ENCODE measurements at regions not wholly inside any gene's neighbourhood (a gene's known extent, or its start where the extent isn't known, plus 50 kb on each side); places are given as distances from the start of the nearest gene placed in this dataset.

DNA sequence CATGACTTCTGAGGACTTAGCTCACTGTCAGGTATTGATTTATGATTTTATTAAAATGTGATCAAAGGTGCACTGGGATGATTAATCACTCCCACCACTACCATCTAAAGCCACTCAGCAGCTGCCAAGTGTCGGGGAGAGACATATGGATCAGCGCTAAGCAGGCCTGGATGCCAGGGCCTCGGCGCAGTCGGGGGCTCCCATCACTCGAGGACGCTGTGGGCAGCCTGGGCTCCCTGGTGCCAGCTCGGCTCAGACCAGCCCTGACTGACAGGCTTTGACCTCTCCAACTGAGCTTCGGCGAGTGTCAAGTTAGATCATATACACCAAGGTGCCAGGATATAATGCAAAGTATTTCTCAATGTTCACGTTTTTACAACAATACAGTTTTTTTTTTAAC is 267.7 kb downstream of the ACTR3B start:
- intact Hi-C loops (cut with micrococcal nuclease; ENCODE audit: unreplicated experiment) = no loop called here
- no peaks in the 10 kb centered on the region for H3K9me3 ChIP-seq (ENCODE audit: low read depth, low read length, poor library complexity, severe bottlenecking)
- H3K27ac ChIP-seq (ENCODE audit: low read depth, low read length, poor library complexity, severe bottlenecking) = no peak overlapping the region
- no peaks in the 10 kb centered on the region for H3K4me1 ChIP-seq (ENCODE audit: insufficient read depth, low read length, poor library complexity, severe bottlenecking)
- H3K36me3 ChIP-seq (ENCODE audit: insufficient read depth, low read length, poor library complexity, severe bottlenecking) = no peaks in the 10 kb centered on the region
- no peak for TF ChIP-seq EZH2 (IDR thresholded peaks at IDR 0.05; ENCODE audit: borderline replicate concordance, low read depth, low read length, poor library complexity, severe bottlenecking)
- TF ChIP-seq, protein P1, sequence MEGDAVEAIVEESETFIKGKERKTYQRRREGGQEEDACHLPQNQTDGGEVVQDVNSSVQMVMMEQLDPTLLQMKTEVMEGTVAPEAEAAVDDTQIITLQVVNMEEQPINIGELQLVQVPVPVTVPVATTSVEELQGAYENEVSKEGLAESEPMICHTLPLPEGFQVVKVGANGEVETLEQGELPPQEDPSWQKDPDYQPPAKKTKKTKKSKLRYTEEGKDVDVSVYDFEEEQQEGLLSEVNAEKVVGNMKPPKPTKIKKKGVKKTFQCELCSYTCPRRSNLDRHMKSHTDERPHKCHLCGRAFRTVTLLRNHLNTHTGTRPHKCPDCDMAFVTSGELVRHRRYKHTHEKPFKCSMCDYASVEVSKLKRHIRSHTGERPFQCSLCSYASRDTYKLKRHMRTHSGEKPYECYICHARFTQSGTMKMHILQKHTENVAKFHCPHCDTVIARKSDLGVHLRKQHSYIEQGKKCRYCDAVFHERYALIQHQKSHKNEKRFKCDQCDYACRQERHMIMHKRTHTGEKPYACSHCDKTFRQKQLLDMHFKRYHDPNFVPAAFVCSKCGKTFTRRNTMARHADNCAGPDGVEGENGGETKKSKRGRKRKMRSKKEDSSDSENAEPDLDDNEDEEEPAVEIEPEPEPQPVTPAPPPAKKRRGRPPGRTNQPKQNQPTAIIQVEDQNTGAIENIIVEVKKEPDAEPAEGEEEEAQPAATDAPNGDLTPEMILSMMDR (conservative IDR thresholded peaks at IDR 0.05; ENCODE audit: low read depth, low read length) = no peak
- no TSS peak for BruUV-seq (replicated peaks)
- POLR2A ChIA-PET (ENCODE audit: low non-redundant PET) = no interaction called here
- DNase-seq (ENCODE audit: low spot score) = no peak
- CTCF ChIA-PET = no interaction called here
- H3K27me3 ChIP-seq (replicated peaks; ENCODE audit: insufficient read depth, low read depth, low read length, poor library complexity) = peaks cover 29% of the 10 kb centered on the region
- no peak overlapping the region for H3K4me3 ChIP-seq (ENCODE audit: low read depth, low read length, poor library complexity, severe bottlenecking)

DNA sequence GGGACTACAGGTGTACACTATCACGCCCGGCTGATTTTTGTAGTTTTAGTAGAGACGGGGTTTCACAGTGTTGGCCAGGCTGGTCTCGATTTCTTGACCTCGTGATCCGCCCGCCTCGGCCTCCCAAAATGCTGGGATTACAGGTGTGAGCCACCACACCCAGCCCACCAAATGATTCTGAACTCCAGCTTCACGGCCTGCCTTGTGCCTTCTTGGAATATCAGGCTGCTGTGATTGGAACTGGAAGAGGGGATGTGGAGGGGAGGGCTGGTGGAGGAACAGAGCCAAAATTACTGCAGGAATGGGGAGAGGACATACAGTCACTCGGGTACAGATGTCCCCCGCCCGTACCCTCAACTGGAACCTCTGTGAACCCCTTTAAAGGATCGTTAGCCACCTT is 268.4 kb downstream of the ACTR3B start:
- intact Hi-C loops (cut with micrococcal nuclease; ENCODE audit: unreplicated experiment) = no loop called here
- ChIA-PET POLR2A (ENCODE audit: low non-redundant PET) (no interaction called here), CTCF (no interaction called here)
- no peak overlapping the region for H3K27ac ChIP-seq (ENCODE audit: low read depth, low read length, poor library complexity, severe bottlenecking)
- no peaks in the 10 kb centered on the region for H3K9me3 ChIP-seq (ENCODE audit: low read depth, low read length, poor library complexity, severe bottlenecking)
- no peaks in the 10 kb centered on the region for H3K36me3 ChIP-seq (ENCODE audit: insufficient read depth, low read length, poor library complexity, severe bottlenecking)
- peaks cover 23% of the 10 kb centered on the region for H3K27me3 ChIP-seq (replicated peaks; ENCODE audit: insufficient read depth, low read depth, low read length, poor library complexity)
- no peaks in the 10 kb centered on the region for H3K4me1 ChIP-seq (ENCODE audit: insufficient read depth, low read length, poor library complexity, severe bottlenecking)
- no peak overlapping the region for H3K4me3 ChIP-seq (ENCODE audit: low read depth, low read length, poor library complexity, severe bottlenecking)
- no TSS peak for BruUV-seq (replicated peaks)
- no peak for DNase-seq (ENCODE audit: low spot score)
- TF ChIP-seq EZH2 (IDR thresholded peaks at IDR 0.05; ENCODE audit: borderline replicate concordance, low read depth, low read length, poor library complexity, severe bottlenecking) = no peak
- TF ChIP-seq, protein P1 (conservative IDR thresholded peaks at IDR 0.05; ENCODE audit: low read depth, low read length) = no peak

DNA sequence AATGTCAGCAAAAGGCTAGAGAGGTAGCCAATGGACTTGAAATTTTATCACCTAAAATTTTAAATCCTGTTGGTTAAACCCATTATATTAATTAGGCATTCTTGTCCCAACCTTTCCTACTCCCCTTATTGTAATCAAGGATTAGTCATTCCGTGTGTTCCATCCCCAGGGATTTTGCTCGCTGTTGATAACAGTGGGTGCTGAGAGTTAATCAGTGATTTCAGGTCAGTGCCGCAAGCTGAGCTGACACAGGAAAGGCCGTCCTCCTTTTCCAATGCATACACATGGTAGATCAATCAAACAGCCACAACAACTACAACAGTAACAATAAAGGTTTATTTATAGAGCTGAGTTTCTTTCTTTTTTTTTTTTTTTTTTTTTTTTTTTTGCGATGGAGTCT is 271.4 kb downstream of the ACTR3B start:
- Histone ChIP-seq H3K4me1 (ENCODE audit: insufficient read depth, low read length, poor library complexity, severe bottlenecking) (no peaks in the 10 kb centered on the region), H3K36me3 (ENCODE audit: insufficient read depth, low read length, poor library complexity, severe bottlenecking) (no peaks in the 10 kb centered on the region), H3K27ac (ENCODE audit: low read depth, low read length, poor library complexity, severe bottlenecking) (no peak overlapping the region), H3K27me3 (replicated peaks; ENCODE audit: insufficient read depth, low read depth, low read length, poor library complexity) (peaks cover 14% of the 10 kb centered on the region), H3K9me3 (ENCODE audit: low read depth, low read length, poor library complexity, severe bottlenecking) (no peaks in the 10 kb centered on the region), H3K4me3 (ENCODE audit: low read depth, low read length, poor library complexity, severe bottlenecking) (no peak overlapping the region)
- BruUV-seq (replicated peaks) = no TSS peak
- intact Hi-C loops (cut with micrococcal nuclease; ENCODE audit: unreplicated experiment) = no loop called here
- DNase-seq (ENCODE audit: low spot score) = no peak
- TF ChIP-seq EZH2 (IDR thresholded peaks at IDR 0.05; ENCODE audit: borderline replicate concordance, low read depth, low read length, poor library complexity, severe bottlenecking) = no peak
- TF ChIP-seq, protein P1 (conservative IDR thresholded peaks at IDR 0.05; ENCODE audit: low read depth, low read length) = no peak
- ChIA-PET CTCF (no interaction called here), POLR2A (ENCODE audit: low non-redundant PET) (no interaction called here)

Data from A673 (cell line).